DOHH2 (cell line): ENCODE measurements at regions not wholly inside any gene's neighbourhood (a gene's known extent, or its start where the extent isn't known, plus 50 kb on each side); places are given as distances from the start of the nearest gene placed in this dataset.

Experiments
- H3F3A ChIP-seq: fragments of 200-600 bp; sonication (generic), shearing (Covaris generic); 2 replicates; pipeline ENCODE4 v1.6.0; 2016; ENCODE audit warnings: antibody characterized with exemption, mild to moderate bottlenecking; ENCODE audit not compliant: control insufficient read depth, insufficient read depth
- H3K27ac ChIP-seq: fragments of 200-600 bp; sonication (generic); 2 replicates; pipeline ENCODE4 v1.5.1; 2014; ENCODE audit warnings: low read depth, mild to moderate bottlenecking, low read length, moderate library complexity
- H3K27me3 ChIP-seq: fragments of 200-600 bp; sonication (generic); 2 replicates; pipeline ENCODE4 v1.6.1; 2014; ENCODE audit warnings: mild to moderate bottlenecking, low read length, mixed read lengths; ENCODE audit not compliant: control insufficient read depth
- H3K36me3 ChIP-seq: fragments of 200-600 bp; sonication (generic); 2 replicates; pipeline ENCODE4 v1.6.1; 2014; ENCODE audit warnings: mild to moderate bottlenecking, low read length, moderate library complexity, mixed read lengths; ENCODE audit not compliant: control insufficient read depth
- H3K4me1 ChIP-seq: fragments of 200-600 bp; sonication (generic); 2 replicates; pipeline ENCODE4 v1.6.1; 2014; ENCODE audit warnings: mild to moderate bottlenecking, low read length, mixed read lengths; ENCODE audit not compliant: control insufficient read depth
- H3K4me2 ChIP-seq: fragments of 200-600 bp; sonication (generic); 2 replicates; pipeline ENCODE4 v1.6.0; 2014; ENCODE audit warnings: mild to moderate bottlenecking, low read length, moderate library complexity
- H3K4me3 ChIP-seq: fragments of 200-600 bp; sonication (generic); 2 replicates; pipeline ENCODE4 v1.5.1; 2014; ENCODE audit warnings: mild to moderate bottlenecking, low read length, mixed read lengths
- H3K79me2 ChIP-seq: fragments of 200-600 bp; sonication (generic); 2 replicates; pipeline ENCODE4 v1.6.1; 2014; ENCODE audit warnings: mild to moderate bottlenecking, low read length, mixed read lengths; ENCODE audit not compliant: control insufficient read depth
- H3K9me2 ChIP-seq: fragments of 200-600 bp; sonication (generic); replicated peaks from 2 replicates; pipeline ENCODE4 v1.6.1; 2014; ENCODE audit warnings: mild to moderate bottlenecking, low read length, mixed read lengths; ENCODE audit not compliant: control insufficient read depth
- H3K9me3 ChIP-seq: fragments of 200-600 bp; sonication (generic); 2 replicates; pipeline ENCODE4 v1.6.1; 2014; ENCODE audit warnings: antibody characterized with exemption, low read length, mixed read lengths; ENCODE audit not compliant: control insufficient read depth, insufficient read depth
- H4K20me1 ChIP-seq: fragments of 200-600 bp; sonication (generic); 2 replicates; pipeline ENCODE4 v1.6.0; 2014; ENCODE audit warnings: low read depth, mild to moderate bottlenecking, antibody characterized with exemption, low read length, moderate library complexity; ENCODE audit not compliant: control insufficient read depth, insufficient read depth
- CTCF ChIP-seq: fragments of 200-600 bp; sonication (generic); IDR thresholded peaks from one replicate; pipeline ENCODE4 v1.5.1; 2014; ENCODE audit warnings: antibody characterized with exemption, mild to moderate bottlenecking, low read depth, low read length; ENCODE audit not compliant: poor library complexity, severe bottlenecking
- EZH2phosphoT487 ChIP-seq: fragments of 200-600 bp; sonication (generic); IDR thresholded peaks from 2 replicates; pipeline ENCODE4 v1.6.1; 2017; ENCODE audit warnings: borderline replicate concordance, mild to moderate bottlenecking, antibody characterized with exemption, low read length, moderate library complexity, mixed read lengths

DNA sequence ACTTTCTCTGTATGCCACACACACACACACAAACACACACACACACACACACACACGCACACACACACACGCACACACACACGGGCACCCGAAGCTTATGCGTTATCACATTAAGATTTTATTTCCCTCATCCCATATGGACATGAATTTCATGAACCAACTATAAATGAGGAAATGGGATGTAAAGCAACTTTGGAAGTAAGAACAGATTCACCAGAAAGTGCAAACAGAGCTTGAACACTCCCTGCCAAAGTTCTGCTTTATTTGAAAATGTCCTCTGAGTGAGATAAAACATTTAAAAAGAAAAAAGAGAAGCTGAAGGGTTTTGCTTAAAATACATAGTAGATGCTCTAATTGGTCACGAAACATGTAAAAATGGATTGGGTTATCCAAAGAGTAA is 90.4 kb upstream of the OTX2 start:
- TF ChIP-seq CTCF (no peak), EZH2phosphoT487 (no peak)

DNA sequence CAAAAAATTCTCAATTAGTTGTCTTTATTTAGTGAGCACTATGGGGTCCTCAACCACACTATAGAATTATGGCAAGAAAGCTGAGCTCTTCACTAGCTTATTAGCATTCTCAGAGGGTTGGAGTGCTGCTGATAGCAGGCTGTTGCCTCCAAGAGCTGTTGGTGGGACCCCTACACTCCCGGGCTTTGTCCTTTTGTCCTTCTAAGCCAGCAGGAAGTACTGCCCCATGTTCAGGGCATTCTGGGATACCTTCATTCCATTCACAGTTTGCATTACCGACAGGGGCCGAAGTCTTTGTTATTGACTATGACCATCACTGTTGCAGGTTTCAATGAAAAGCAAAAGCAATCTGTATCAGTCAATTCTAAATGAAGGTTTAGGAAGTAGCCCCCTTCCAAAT is 89.5 kb upstream of the OTX2 start:
- H3K4me3 ChIP-seq, result no peak overlapping the region
- H3K4me1 ChIP-seq, result no peaks in the 10 kb centered on the region

More for the DNA sequence above, 90.4 kb upstream of the OTX2 start:
- Histone ChIP-seq H3K27me3 (peaks cover 2% of the 10 kb centered on the region), H3K4me3 (no peak overlapping the region), H3K79me2 (no peaks in the 10 kb centered on the region), H3K9me3 (no peaks in the 10 kb centered on the region), H3K4me1 (no peaks in the 10 kb centered on the region), H3K27ac (no peak overlapping the region), H3K36me3 (no peaks in the 10 kb centered on the region), H4K20me1 (no peaks in the 10 kb centered on the region), H3K4me2 (no peak overlapping the region), H3K9me2 (no peaks in the 10 kb centered on the region), H3F3A (no peaks in the 10 kb centered on the region)

DNA sequence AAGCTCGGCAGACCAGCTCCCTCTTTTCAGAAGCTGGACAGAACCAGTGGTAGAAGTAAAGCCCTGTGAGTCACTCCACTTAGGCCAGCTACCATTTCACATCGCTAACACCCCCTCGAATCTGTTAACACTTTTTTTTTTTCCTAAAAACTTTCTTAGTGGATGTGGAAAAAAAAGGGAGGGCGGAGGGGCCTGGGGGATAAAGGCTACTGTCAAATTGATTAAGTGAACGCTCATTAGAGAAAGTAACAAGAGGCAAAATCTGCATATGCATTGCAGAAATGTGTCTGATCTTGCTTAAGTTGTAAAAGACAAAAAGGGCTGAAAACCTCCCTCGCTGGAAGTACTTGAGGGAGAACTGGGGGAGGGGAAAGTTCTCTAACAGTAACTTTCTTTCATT is 86.6 kb upstream of the OTX2 start:
- no peaks in the 10 kb centered on the region for H3K4me1 ChIP-seq
- no peaks in the 10 kb centered on the region for H3K79me2 ChIP-seq
- no peaks in the 10 kb centered on the region for H3K36me3 ChIP-seq
- no peak overlapping the region for H3K4me2 ChIP-seq
- H3K9me2 ChIP-seq, result no peaks in the 10 kb centered on the region
- H3K9me3 ChIP-seq, result no peaks in the 10 kb centered on the region
- no peaks in the 10 kb centered on the region for H3F3A ChIP-seq
- no peak for TF ChIP-seq EZH2phosphoT487
- TF ChIP-seq CTCF, result no peak
- H4K20me1 ChIP-seq, result no peaks in the 10 kb centered on the region
- H3K27me3 ChIP-seq, result peaks cover 8% of the 10 kb centered on the region
- no peak overlapping the region for H3K27ac ChIP-seq
- H3K4me3 ChIP-seq, result no peak overlapping the region

More for the DNA sequence above, 89.5 kb upstream of the OTX2 start:
- TF ChIP-seq EZH2phosphoT487 (no peak), CTCF (no peak)
- peaks cover 2% of the 10 kb centered on the region for H3K27me3 ChIP-seq
- H3K79me2 ChIP-seq, result no peaks in the 10 kb centered on the region
- H4K20me1 ChIP-seq, result no peaks in the 10 kb centered on the region
- H3F3A ChIP-seq, result no peaks in the 10 kb centered on the region
- no peak overlapping the region for H3K27ac ChIP-seq
- no peaks in the 10 kb centered on the region for H3K9me3 ChIP-seq
- H3K36me3 ChIP-seq, result no peaks in the 10 kb centered on the region
- no peaks in the 10 kb centered on the region for H3K9me2 ChIP-seq
- H3K4me2 ChIP-seq, result no peak overlapping the region

DNA sequence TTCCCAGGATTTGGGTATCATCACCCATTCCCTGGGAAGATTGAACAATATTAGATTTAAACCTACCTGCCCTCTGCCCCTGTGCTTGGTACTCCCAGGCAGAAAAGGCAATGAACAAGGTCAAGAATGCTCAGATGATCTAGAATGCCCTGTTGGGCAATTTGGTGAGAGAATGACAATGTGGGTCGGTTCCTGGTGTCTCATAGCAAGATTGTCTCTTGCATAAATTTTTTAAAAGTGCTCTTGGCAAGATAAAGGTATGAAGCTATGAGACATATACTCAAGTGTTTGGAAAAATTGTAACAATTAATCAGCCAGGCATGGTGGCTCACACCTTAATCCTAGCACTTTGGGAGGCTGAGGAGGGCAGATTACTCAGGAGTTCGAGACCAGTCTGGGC is 86.0 kb upstream of the OTX2 start:
- TF ChIP-seq CTCF (no peak), EZH2phosphoT487 (no peak)
- H3F3A ChIP-seq, result no peaks in the 10 kb centered on the region
- H3K36me3 ChIP-seq, result no peaks in the 10 kb centered on the region
- no peaks in the 10 kb centered on the region for H3K4me1 ChIP-seq
- H3K9me2 ChIP-seq, result no peaks in the 10 kb centered on the region
- no peaks in the 10 kb centered on the region for H3K9me3 ChIP-seq
- no peak overlapping the region for H3K4me3 ChIP-seq
- H3K79me2 ChIP-seq, result no peaks in the 10 kb centered on the region
- no peaks in the 10 kb centered on the region for H4K20me1 ChIP-seq
- no peak overlapping the region for H3K4me2 ChIP-seq
- no peak overlapping the region for H3K27ac ChIP-seq
- peaks cover 8% of the 10 kb centered on the region for H3K27me3 ChIP-seq
